ENCODE measurements at regions not wholly inside any gene's neighbourhood (a gene's known extent, or its start where the extent isn't known, plus 50 kb on each side); places are given as distances from the start of the nearest gene placed in this dataset.

DNA sequence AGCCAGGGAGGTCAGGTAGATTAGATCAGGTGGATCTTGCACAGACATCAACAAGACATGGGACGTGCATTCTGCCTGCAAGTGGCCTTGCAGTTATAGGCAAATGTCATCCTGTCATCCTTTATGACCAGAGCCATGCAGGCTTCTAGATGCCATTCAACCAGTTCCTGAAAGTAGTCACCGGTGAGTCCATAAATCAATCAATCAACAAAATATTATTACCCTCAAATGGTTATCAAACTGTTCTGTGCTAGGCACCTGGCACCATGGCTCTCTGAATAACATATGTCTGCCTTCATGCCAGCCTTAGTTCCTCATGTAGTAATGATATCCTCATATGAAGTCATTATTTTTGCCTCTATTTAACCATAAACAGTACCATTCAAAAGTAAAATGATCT is 146.9 kb downstream of the TOMM20 start:
- ChIA-PET POLR2A (interaction anchor here (1.9 kb wide), 1 partner anchor 30 kb away, joined by 7 read pairs; no protein-coding TSS in a partner anchor), CTCF (interaction anchor here (1.7 to 1.9 kb wide), 2 partner anchors 7 to 10 kb away, joined by 5 to 6 read pairs; no protein-coding TSS in a partner anchor)

- ChIA-PET POLR2A (interaction anchor here (0.6 to 3.2 kb wide), 7 partner anchors 18 to 370 kb away, joined by 3 to 14 read pairs (median 3); partner anchors contain the start of gene IRF2BP2), CTCF (interaction anchor here (0.6 to 3.8 kb wide), 8 partner anchors 8 to 485 kb away, joined by 3 to 19 read pairs (median 5); no protein-coding TSS in a partner anchor)
Observed at GRCh38 chr1:234980645-234981396, 147.8 kb downstream of the TOMM20 start.

DNA sequence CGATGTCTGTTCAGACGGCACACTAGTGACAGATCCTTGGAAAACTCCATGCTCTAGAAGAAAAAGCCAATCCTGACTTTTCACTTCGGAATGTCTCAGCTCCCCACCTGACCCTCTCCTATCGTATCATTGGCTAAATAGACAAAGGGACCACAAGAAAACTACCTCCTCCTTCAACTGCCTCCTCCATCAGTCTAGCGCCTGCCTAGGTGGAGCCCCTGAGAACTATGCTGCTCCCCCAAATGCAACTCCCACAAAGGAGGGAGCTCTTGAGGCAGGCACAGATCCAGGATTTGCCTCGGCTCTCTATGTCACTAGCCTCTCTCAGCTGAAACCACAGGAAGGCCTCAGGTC is 148.4 kb downstream of the TOMM20 start:
- ChIA-PET POLR2A (interaction anchor here (0.6 to 3.2 kb wide), 7 partner anchors 17 to 369 kb away, joined by 3 to 14 read pairs (median 3); partner anchors contain the start of gene IRF2BP2), CTCF (interaction anchor here (0.9 to 3.8 kb wide), 7 partner anchors 9 to 137 kb away, joined by 3 to 19 read pairs (median 5); no protein-coding TSS in a partner anchor)

DNA sequence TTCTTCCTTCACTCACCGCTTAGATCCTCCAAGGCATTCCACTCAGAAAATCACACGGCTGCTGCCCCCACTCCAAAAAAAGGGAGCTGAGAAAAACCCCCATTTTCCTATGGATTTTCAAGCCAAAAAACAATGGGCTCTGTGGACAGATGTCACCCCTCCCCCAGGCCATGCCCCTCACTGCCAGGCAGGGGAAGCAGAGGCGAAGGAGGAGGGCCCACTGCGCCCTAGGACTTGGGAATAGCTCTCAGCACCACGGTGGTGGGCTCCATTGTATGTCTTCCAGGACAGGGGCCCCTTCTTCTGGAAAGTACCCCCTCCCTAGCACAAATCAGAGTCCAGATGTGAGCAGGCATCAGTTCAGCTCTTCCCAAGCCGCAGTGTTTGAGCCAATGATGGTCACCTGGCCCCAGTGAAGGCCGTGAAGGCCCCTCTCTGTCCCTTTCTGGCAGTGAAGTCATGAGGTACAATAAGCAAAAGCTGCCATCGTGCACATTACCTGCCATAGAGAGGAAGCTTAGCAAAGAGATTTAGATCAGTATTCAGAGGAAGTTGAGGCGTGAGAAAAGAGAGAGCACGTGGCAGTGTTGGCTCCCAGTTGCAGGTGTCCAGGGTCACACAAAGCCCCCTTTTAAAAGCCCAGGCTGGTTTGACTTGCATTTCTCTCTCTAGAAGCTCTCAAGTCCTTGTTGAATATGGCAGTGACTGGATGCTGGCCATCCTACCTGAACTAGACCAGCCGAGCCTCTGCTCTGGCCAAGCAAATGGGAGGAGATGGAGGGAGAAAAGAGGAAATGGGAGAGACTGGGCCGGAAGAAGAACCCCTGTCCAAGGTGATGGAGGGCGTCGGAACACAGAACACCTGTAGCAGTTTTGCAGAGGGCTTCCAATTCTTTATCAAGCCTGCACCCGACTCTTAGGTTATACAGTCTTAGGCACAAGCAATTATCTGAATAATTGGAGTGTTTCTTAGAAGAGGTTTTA is 149.0 kb downstream of the TOMM20 start:
- POLR2A ChIA-PET: interaction anchor here (0.6 to 3.2 kb wide), 8 partner anchors 17 to 368 kb away, joined by 3 to 14 read pairs (median 4); partner anchors contain the start of gene IRF2BP2
- CTCF ChIA-PET: interaction anchor here (0.9 to 3.8 kb wide), 8 partner anchors 10 to 373 kb away, joined by 3 to 19 read pairs (median 6); no protein-coding TSS in a partner anchor

DNA sequence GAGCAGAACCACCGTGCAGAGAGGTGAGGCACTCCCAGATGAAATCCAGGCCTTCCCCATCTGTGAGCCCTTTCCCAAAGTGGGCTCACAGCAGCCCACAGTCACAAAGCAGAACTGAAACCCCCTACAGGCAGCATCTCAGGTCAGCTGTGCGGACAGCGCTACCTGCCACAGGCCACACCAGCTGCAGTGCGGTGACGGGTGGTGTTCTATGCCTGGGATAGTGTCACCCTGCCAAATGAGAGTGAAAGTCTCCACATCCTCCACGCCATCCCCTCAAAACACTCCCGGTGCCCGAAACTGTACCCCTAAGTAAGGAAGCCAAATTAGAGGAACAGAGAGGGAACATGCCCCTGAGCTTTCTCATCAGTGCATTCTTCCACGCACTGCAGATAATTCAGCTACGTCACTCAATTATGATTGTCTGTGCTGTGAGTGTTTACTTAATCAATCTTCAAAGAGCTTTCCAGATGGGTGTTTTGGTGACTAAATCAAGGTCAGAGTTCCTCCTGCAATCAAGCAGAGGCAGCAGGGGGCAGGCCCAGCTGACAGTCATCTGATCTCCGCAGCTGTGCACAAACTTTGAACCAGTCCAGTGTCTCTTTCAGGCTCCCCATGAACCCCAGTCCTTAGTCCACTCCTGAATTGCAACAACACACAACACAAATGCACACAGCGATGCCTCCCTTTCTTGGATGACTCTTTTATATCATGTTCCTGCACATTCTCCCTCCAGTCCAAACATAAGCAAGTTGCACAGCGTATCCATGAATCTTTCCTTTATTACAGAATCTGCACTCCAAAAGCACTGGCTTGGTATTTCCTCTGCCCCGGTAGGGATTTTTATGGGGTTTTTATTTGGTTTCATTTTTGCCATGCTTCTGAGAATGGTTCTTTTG is 150.0 kb downstream of the TOMM20 start:
- POLR2A ChIA-PET: interaction anchor here (0.9 to 3.2 kb wide), 3 partner anchors 33 to 367 kb away, joined by 4 to 14 read pairs (median 9); partner anchors contain the start of gene IRF2BP2
- CTCF ChIA-PET: interaction anchor here (0.7 to 3.8 kb wide), 6 partner anchors 11 to 372 kb away, joined by 3 to 19 read pairs (median 6); no protein-coding TSS in a partner anchor

DNA sequence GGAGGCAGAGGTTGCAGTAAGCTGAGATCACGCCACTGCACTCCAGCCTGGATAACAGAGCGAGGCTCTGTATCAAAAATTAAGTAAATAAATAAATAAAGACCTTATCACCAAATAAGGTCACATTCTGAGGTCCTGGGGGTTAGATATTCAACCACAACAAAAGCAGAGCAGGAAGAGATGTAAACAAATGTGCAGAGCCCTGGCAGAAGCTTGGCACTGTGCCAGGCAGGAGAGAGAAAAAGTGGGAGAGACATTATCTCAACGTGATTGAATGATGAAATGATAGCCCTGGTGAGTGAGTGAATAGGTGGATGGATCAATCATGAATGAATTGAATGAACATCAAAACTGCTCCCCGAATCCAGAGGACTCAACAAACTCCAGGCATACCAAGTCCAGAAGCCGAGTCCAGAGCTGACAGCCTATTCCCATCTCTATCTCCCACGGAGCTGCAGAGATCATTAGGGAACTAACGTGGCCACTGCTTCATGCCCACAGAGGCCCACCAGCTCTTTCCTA is 150.7 kb downstream of the TOMM20 start:
- CTCF ChIA-PET: interaction anchor here (0.7 to 3.8 kb wide), 5 partner anchors 11 to 135 kb away, joined by 3 to 19 read pairs (median 6); no protein-coding TSS in a partner anchor
- POLR2A ChIA-PET: interaction anchor here (0.9 to 3.2 kb wide), 3 partner anchors 34 to 367 kb away, joined by 4 to 14 read pairs (median 9); partner anchors contain the start of gene IRF2BP2

DNA sequence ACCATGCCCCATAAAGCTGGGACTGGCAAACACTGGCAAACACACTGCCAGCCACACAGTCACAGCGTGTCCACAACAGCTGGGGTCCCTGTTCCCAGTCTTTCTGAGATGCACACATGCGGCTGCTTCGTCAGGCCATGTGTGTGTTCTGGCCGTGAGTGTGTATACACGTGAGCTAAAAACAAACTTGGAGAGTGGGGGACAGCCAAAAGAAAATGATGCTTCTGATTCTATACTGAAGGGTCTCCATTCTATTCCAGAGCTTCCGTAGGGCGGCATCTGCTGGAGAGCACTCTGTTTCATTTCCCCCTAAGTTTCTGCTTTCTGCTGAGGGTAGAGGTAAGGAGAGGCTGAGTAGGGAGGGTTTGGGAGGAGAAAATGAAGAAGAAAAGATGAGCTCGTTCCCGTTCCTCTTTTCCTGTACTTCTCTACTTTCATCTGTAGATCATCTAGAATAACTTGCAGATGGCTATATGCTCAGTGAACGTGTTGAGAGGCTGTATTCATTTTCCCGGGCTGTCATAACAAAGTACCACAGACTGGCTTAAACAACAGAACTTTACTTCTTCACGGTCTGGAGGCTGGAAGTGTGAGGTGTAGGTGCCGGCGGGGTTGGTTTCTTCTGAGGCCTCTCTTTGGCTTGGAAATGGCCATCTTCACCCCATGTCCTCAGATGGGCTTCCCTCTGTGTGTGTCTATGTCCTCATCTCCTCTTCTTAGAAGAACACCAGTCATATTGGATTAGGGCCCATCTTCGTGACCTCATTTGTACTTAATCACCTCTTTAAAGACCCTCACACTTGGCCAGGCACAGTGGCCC is 151.6 kb downstream of the TOMM20 start:
- ChIA-PET CTCF (interaction anchor here (1.8 to 3.7 kb wide), 2 partner anchors 107 to 134 kb away, joined by 6 to 15 read pairs; no protein-coding TSS in a partner anchor), POLR2A (no interaction called here)

DNA sequence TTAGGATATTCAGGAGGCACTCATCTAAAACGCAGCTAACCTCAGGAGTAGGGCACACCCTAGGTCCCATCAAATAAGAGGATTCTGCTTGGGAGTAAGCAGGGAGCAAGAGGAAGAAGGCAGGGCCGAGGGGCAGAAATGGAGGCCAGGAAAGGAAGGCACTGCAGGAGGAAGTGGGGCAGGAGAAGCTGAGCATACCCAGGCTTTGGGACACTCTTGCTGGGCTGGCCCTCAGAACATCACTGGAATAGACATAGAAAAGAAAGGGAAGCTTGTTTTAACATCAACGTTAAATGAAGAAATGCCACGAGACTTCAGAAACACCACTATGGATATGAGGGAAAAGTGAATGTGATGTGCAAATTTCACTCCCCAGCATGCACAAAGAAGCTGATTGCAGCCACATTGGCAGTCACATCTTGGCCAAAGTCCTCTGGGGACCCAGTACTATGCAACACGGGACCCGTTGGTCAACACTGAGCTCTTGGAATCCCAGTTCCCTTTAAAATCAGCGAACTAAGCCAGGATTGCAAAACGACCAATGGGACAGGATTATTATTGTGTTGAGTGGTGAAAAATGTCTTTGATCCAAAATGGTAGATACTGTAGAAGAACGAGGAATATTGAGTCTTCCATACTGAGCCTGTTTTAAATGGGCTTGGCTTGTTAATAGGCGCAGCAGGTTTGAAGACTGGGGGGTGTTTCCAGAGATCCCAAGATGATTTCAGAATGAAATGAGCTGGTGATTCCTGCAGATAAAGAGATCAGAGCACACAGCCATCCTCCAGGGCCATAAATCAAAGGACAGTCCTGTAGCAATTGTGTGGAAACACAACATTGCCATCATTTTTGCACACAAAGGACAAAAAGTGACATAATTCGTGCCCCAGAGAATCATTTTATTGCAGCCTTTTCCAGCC is 152.4 kb downstream of the TOMM20 start:
- CTCF ChIA-PET: no interaction called here
- POLR2A ChIA-PET: interaction anchor here (1.0 kb wide), 1 partner anchor 252 kb away, joined by 3 read pairs; no protein-coding TSS in a partner anchor

GRCh38 chr1:234975122-234975940 is 153.3 kb downstream of the TOMM20 start:
- CTCF ChIA-PET: interaction anchor here (1.1 to 2.3 kb wide), 3 partner anchors 10 to 130 kb away, joined by 3 to 7 read pairs (median 6); no protein-coding TSS in a partner anchor
- POLR2A ChIA-PET: interaction anchor here (1.0 kb wide), 1 partner anchor 251 kb away, joined by 3 read pairs; no protein-coding TSS in a partner anchor

- POLR2A ChIA-PET: no interaction called here
- CTCF ChIA-PET: interaction anchor here (1.0 to 2.3 kb wide), 5 partner anchors 8 to 474 kb away, joined by 3 to 7 read pairs (median 4); no protein-coding TSS in a partner anchor
Observed at GRCh38 chr1:234973426-234974250, 155.0 kb downstream of the TOMM20 start.

DNA sequence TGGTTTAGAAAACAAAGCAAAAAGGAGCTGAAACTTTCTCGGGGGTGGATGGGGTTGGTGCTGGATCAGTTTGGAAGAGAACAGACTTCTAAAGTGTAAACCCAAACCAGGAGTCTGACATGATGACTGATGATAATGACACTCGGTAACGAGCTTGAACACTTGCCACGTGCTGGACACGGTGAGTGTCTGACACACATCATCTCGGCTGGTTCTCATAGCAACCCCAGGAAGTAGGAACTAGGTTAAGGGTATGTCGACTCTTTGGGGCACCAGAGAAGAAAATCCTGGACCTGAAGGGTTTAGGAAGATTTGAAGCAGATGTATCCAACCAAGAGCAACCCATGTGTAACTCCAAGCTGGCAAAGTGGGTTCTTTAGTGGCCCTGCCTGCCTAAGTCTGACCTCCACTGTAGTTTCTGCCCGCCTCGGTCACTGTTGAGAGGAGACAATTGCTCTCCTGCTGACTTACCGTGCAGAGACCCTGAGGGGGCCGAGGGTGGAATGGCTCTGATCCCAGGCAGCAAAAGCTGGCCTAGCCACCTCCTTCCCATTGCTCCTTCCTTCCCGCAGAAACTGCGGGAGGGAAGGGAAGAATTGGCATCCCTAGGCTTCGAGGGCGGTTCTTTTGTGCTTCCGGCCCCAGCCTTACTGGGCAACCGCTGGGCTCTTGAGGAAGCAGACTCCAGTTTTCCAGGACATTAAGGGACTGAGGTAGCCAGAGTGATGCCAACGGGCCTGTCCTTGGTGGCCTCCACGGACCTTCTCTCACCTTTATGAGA is 156.0 kb downstream of the TOMM20 start:
- CTCF ChIA-PET: interaction anchor here (1.6 to 2.1 kb wide), 2 partner anchors 8 to 9 kb away, joined by 3 to 5 read pairs; no protein-coding TSS in a partner anchor
- POLR2A ChIA-PET: interaction anchor here (1.1 to 1.2 kb wide), 2 partner anchors 39 to 104 kb away, joined by 3 to 4 read pairs; no protein-coding TSS in a partner anchor

GRCh38 chr1:234971586-234972297 is 156.9 kb downstream of the TOMM20 start:
- CTCF ChIA-PET: interaction anchor here (1.6 to 2.1 kb wide), 2 partner anchors 8 to 9 kb away, joined by 3 to 5 read pairs; no protein-coding TSS in a partner anchor

More at GRCh38 chr1:234971586-234972297, 156.9 kb downstream of the TOMM20 start:
- POLR2A ChIA-PET: interaction anchor here (1.1 to 1.2 kb wide), 2 partner anchors 40 to 105 kb away, joined by 3 to 4 read pairs; no protein-coding TSS in a partner anchor

All from activated CD8-positive, alpha-beta memory T cell treated with anti-CD3 and anti-CD28 coated beads for 36 hours (primary cell).